B cell (primary cell): ENCODE measurements at regions not wholly inside any gene's neighbourhood (a gene's known extent, or its start where the extent isn't known, plus 50 kb on each side); places are given as distances from the start of the nearest gene placed in this dataset.

Source experiments
- ATAC-seq: fragments of 200-7000 bp; cut with Tn5 transposase; one replicate; pipeline ENCODE4 v1.10.0; 2021; ENCODE audit warnings: low read depth, mild to moderate bottlenecking, moderate number of reproducible peaks, moderate library complexity
- CTCF ChIA-PET: fragments of 350-600 bp; sonication (Branson Sonifier 250); formaldehyde crosslinking; loops from one replicate; lab custom pipeline; 2021; ENCODE audit warnings: antibody characterized with exemption, inconsistent platforms; lab: Charles Lee
- POLR2A ChIA-PET: fragments of 350-600 bp; sonication (Branson Sonifier 250); formaldehyde crosslinking; loops from one replicate; lab custom pipeline; 2021; ENCODE audit warnings: antibody characterized with exemption; lab: Charles Lee
- DNase-seq: peaks from one replicate; pipeline ENCODE4 v3.0.0; 2013
- H2AFZ ChIP-seq: 2 replicates; pipeline ENCODE4 v1.6.1; 2012; ENCODE audit warnings: mild to moderate bottlenecking, low read depth, low read length; ENCODE audit not compliant: insufficient read depth, poor library complexity, severe bottlenecking
- H3K27ac ChIP-seq, 2 donors: 1 replicate in 1 of 2; 2 replicates in 1 of 2; pipeline ENCODE4 v1.5.1; 2012 to 2013; ENCODE audit warnings: low read length in 2 of 2, mild to moderate bottlenecking in 2 of 2, moderate library complexity in 1 of 2
- H3K27me3 ChIP-seq, 4 experiments: fragments of 200-600 bp in 1 of 4; sonication (generic) in 1 of 4; replicated peaks in 1 of 4; 1 replicate in 2 of 4; 2 replicates in 2 of 4; pipeline versions ENCODE4 v1.6.1 to v1.7.0; 2013 to 2016; ENCODE audit warnings: low read length in 3 of 4, mild to moderate bottlenecking in 2 of 4, mixed read lengths in 1 of 4, moderate library complexity in 1 of 4; ENCODE audit not compliant: insufficient read depth in 4 of 4, control insufficient read depth in 3 of 4; ENCODE audit errors: control extremely low read depth in 1 of 4
- H3K36me3 ChIP-seq, 2 experiments: replicated peaks in 1 of 2; 1 replicate in 1 of 2; 2 replicates in 1 of 2; pipeline versions ENCODE4 v1.6.1 to v1.7.1; 2013; ENCODE audit warnings: low read length in 1 of 2; ENCODE audit not compliant: insufficient read depth in 2 of 2, control insufficient read depth in 1 of 2; ENCODE audit errors: control extremely low read depth in 1 of 2, extremely low read depth in 1 of 2
- H3K4me1 ChIP-seq, 2 donors: fragments of 200-600 bp in 1 of 2; sonication (generic) in 1 of 2; 1 replicate in 1 of 2; 2 replicates in 1 of 2; pipeline versions ENCODE4 v1.5.1 to v1.6.1; 2013 to 2017; ENCODE audit warnings: low read length in 2 of 2; ENCODE audit not compliant: control insufficient read depth in 2 of 2, insufficient read depth in 2 of 2
- H3K4me2 ChIP-seq: replicated peaks from 2 replicates; pipeline ENCODE3; 2012; ENCODE audit warnings: mild to moderate bottlenecking, low read depth, low read length; ENCODE audit not compliant: poor library complexity, severe bottlenecking
- H3K4me3 ChIP-seq, 5 experiments: fragments of 200-600 bp in 1 of 5; sonication (generic) in 1 of 5; 1 replicate in 3 of 5; 2 replicates in 2 of 5; pipeline versions ENCODE4 v1.5.1 to v1.7.0; 2011 to 2016; ENCODE audit warnings: low read length in 4 of 5, mild to moderate bottlenecking in 4 of 5, low read depth in 2 of 5, control low read depth in 1 of 5, moderate library complexity in 1 of 5; ENCODE audit not compliant: insufficient read depth in 1 of 5; ENCODE audit errors: control extremely low read depth in 1 of 5, extremely low read depth in 1 of 5
- H3K79me2 ChIP-seq: fragments of 200-600 bp; sonication (generic); one replicate; pipeline ENCODE4 v1.6.0; 2016; ENCODE audit warnings: low read length; ENCODE audit not compliant: control insufficient read depth, insufficient read depth
- H3K9ac ChIP-seq: fragments of 200-600 bp; sonication (generic); 2 replicates; pipeline ENCODE4 v1.6.1; 2017; ENCODE audit warnings: mild to moderate bottlenecking, low read length, moderate library complexity
- H3K9me3 ChIP-seq, 3 donors: one replicate each; pipeline versions ENCODE4 v1.6.1 to v1.7.1; 2013; ENCODE audit warnings: low read length in 2 of 3; ENCODE audit not compliant: control insufficient read depth in 2 of 3, insufficient read depth in 1 of 3; ENCODE audit errors: control extremely low read depth in 1 of 3
- H4K20me1 ChIP-seq: 2 replicates; pipeline ENCODE4 v1.6.0; 2012; ENCODE audit warnings: mild to moderate bottlenecking, low read length; ENCODE audit not compliant: insufficient read depth, control insufficient read depth, poor library complexity, severe bottlenecking
- H3K27ac Mint-ChIP-seq: one replicate; pipeline ENCODE4 v1.8.0; 2021; ENCODE audit warnings: mixed read lengths
- H3K27me3 Mint-ChIP-seq: one replicate; pipeline ENCODE4 v1.8.0; 2021; ENCODE audit warnings: mixed read lengths
- H3K4me1 Mint-ChIP-seq: one replicate; pipeline ENCODE4 v1.8.0; 2021; ENCODE audit warnings: mixed read lengths
- H3K4me3 Mint-ChIP-seq: one replicate; pipeline ENCODE4 v1.8.0; 2021; ENCODE audit warnings: mixed read lengths
- H3K9me3 Mint-ChIP-seq: one replicate; pipeline ENCODE4 v1.8.0; 2022; ENCODE audit warnings: mixed read lengths; ENCODE audit not compliant: insufficient read depth
- CTCF ChIP-seq: fragments of 200-600 bp; IDR thresholded peaks from one replicate; pipeline ENCODE4 v1.8.0; 2022; ENCODE audit warnings: antibody characterized with exemption, mild to moderate bottlenecking
- EZH2 ChIP-seq: IDR thresholded peaks from 2 replicates; pipeline ENCODE4 v1.6.1; 2012; ENCODE audit warnings: borderline replicate concordance, low read depth, mild to moderate bottlenecking, moderate library complexity, low read length; ENCODE audit not compliant: insufficient read depth, poor library complexity, severe bottlenecking
- WGBS: methylation state at CpG from one replicate; pipeline ENCODE4 v1.1.5; 2013; ENCODE audit warnings: missing lambda C conversion rate; ENCODE audit not compliant: insufficient coverage; 5-methylcytosine and 5-hydroxymethylcytosine counted together
- intact Hi-C: fragments of 100-400 bp; cut with micrococcal nuclease; formaldehyde crosslinking; loops from one replicate; pipeline ENCODE4 v1.10.0; 2022

- WGBS: 97% methylated on average over 3 of the region's 4 CpGs
- ChIA-PET CTCF (no interaction called here), POLR2A (no interaction called here)
- no peak overlapping the region for H3K4me3 ChIP-seq
- no peaks in the 10 kb centered on the region for H3K4me1 Mint-ChIP-seq
- no peak overlapping the region for H2AFZ ChIP-seq
- H3K4me1 ChIP-seq: no peaks in the 10 kb centered on the region
- no peaks in the 10 kb centered on the region for H4K20me1 ChIP-seq
- no peak for ATAC-seq
- no peak overlapping the region for H3K4me2 ChIP-seq
- no peaks in the 10 kb centered on the region for H3K36me3 ChIP-seq
- H3K27ac ChIP-seq: no peak overlapping the region
- H3K27me3 ChIP-seq: no peaks in the 10 kb centered on the region
- peaks cover 0 to 3% (median 0%) of the 10 kb centered on the region in 3 donors for H3K9me3 ChIP-seq
- no peak for DNase-seq
- peaks cover 3% of the 10 kb centered on the region for H3K9me3 Mint-ChIP-seq
- no peaks in the 10 kb centered on the region for H3K79me2 ChIP-seq
- H3K4me3 Mint-ChIP-seq: no peak overlapping the region
- no peak overlapping the region for H3K9ac ChIP-seq
- intact Hi-C loops: no loop called here
- TF ChIP-seq CTCF (no peak), EZH2 (no peak)
- no peaks in the 10 kb centered on the region for H3K27me3 Mint-ChIP-seq
- H3K27ac Mint-ChIP-seq: no peak overlapping the region
These were observed 257.9 kb upstream of the RBFOX1 start for GRCh38 chr16:7074715-7075114.

GRCh38 chr16:7057458-7057857 lies 275.2 kb upstream of the RBFOX1 start:
- intact Hi-C loops: no loop called here
- Histone ChIP-seq H3K27me3 (no peaks in the 10 kb centered on the region), H4K20me1 (no peaks in the 10 kb centered on the region), H3K27ac (no peak overlapping the region), H3K79me2 (no peaks in the 10 kb centered on the region), H2AFZ (no peak overlapping the region), H3K4me1 (no peaks in the 10 kb centered on the region), H3K9ac (no peak overlapping the region), H3K4me3 (no peak overlapping the region), H3K36me3 (no peaks in the 10 kb centered on the region), H3K4me2 (no peak overlapping the region), H3K9me3 (no peaks in the 10 kb centered on the region)
- Mint-ChIP-seq H3K4me3 (no peak overlapping the region), H3K4me1 (no peaks in the 10 kb centered on the region), H3K27ac (no peak overlapping the region), H3K27me3 (no peaks in the 10 kb centered on the region), H3K9me3 (peaks cover 2% of the 10 kb centered on the region)
- ATAC-seq: no peak
- TF ChIP-seq EZH2 (no peak), CTCF (no peak)
- CTCF ChIA-PET: no interaction called here
- POLR2A ChIA-PET: no interaction called here
- DNase-seq: no peak
- 83% methylated on average over 3 of the region's 5 CpGs for WGBS
